ENCODE measurements at regions not wholly inside any gene's neighbourhood (a gene's known extent, or its start where the extent isn't known, plus 50 kb on each side); places are given as distances from the start of the nearest gene placed in this dataset.

- H3K4me3 ChIP-seq = no peak overlapping the region
- no peaks in the 10 kb centered on the region for H3K36me3 ChIP-seq
- no peaks in the 10 kb centered on the region for H3K27me3 ChIP-seq (ENCODE audit: low read depth)
- no peak overlapping the region for H3K27ac ChIP-seq (replicated peaks)
- peaks cover 5% of the 10 kb centered on the region for H3K9me3 ChIP-seq (replicated peaks)
- TF ChIP-seq CTCF (IDR thresholded peaks at IDR 0.05; ENCODE audit: borderline replicate concordance) = no peak
- intact Hi-C loops (cut with micrococcal nuclease) = no loop called here
- no peak for DNase-seq
- H3K4me1 ChIP-seq = no peaks in the 10 kb centered on the region
Observed at GRCh38 chr3:22795917-22796316, 407.2 kb upstream of the UBE2E2 start.

- no peak overlapping the region for H3K4me3 ChIP-seq
- no peaks in the 10 kb centered on the region for H3K27me3 ChIP-seq (ENCODE audit: low read depth)
- H3K4me1 ChIP-seq = no peaks in the 10 kb centered on the region
- H3K27ac ChIP-seq (replicated peaks) = no peak overlapping the region
- no peaks in the 10 kb centered on the region for H3K9me3 ChIP-seq (replicated peaks)
- intact Hi-C loops (cut with micrococcal nuclease) = no loop called here
- no peaks in the 10 kb centered on the region for H3K36me3 ChIP-seq
- TF ChIP-seq CTCF (IDR thresholded peaks at IDR 0.05; ENCODE audit: borderline replicate concordance) = no peak
- DNase-seq = no peak
Observed at GRCh38 chr3:22798461-22798860, 404.7 kb upstream of the UBE2E2 start.

GRCh38 chr3:22819209-22819608 lies 383.9 kb upstream of the UBE2E2 start:
- no peak for DNase-seq
- no peak for TF ChIP-seq CTCF (IDR thresholded peaks at IDR 0.05; ENCODE audit: borderline replicate concordance)
- H3K4me1 ChIP-seq = no peaks in the 10 kb centered on the region
- H3K9me3 ChIP-seq (replicated peaks) = peaks cover 5% of the 10 kb centered on the region
- intact Hi-C loops (cut with micrococcal nuclease) = no loop called here
- H3K27ac ChIP-seq (replicated peaks) = no peak overlapping the region
- H3K4me3 ChIP-seq = no peak overlapping the region
- H3K36me3 ChIP-seq = no peaks in the 10 kb centered on the region
- no peaks in the 10 kb centered on the region for H3K27me3 ChIP-seq (ENCODE audit: low read depth)

GRCh38 chr3:22835041-22835440 lies 368.1 kb upstream of the UBE2E2 start:
- no peaks in the 10 kb centered on the region for H3K36me3 ChIP-seq

GRCh38 chr3:22836131-22836530 lies 367.0 kb upstream of the UBE2E2 start:
- no peaks in the 10 kb centered on the region for H3K27me3 ChIP-seq (ENCODE audit: low read depth)
- TF ChIP-seq CTCF (IDR thresholded peaks at IDR 0.05; ENCODE audit: borderline replicate concordance) = no peak
- H3K4me1 ChIP-seq = no peaks in the 10 kb centered on the region
- H3K9me3 ChIP-seq (replicated peaks) = peaks cover 16% of the 10 kb centered on the region
- no peak for DNase-seq
- no peak overlapping the region for H3K4me3 ChIP-seq
- H3K36me3 ChIP-seq = no peaks in the 10 kb centered on the region
- intact Hi-C loops (cut with micrococcal nuclease) = no loop called here
- no peak overlapping the region for H3K27ac ChIP-seq (replicated peaks)

More at GRCh38 chr3:22835041-22835440, 368.1 kb upstream of the UBE2E2 start:
- intact Hi-C loops (cut with micrococcal nuclease) = no loop called here
- DNase-seq = no peak
- Histone ChIP-seq H3K27ac (replicated peaks) (no peak overlapping the region), H3K4me3 (no peak overlapping the region), H3K27me3 (ENCODE audit: low read depth) (no peaks in the 10 kb centered on the region), H3K4me1 (no peaks in the 10 kb centered on the region), H3K9me3 (replicated peaks) (peaks cover 5% of the 10 kb centered on the region)
- no peak for TF ChIP-seq CTCF (IDR thresholded peaks at IDR 0.05; ENCODE audit: borderline replicate concordance)

- TF ChIP-seq CTCF (IDR thresholded peaks at IDR 0.05; ENCODE audit: borderline replicate concordance) = no peak
- no peaks in the 10 kb centered on the region for H3K36me3 ChIP-seq
- H3K27me3 ChIP-seq (ENCODE audit: low read depth) = no peaks in the 10 kb centered on the region
- peaks cover 26% of the 10 kb centered on the region for H3K9me3 ChIP-seq (replicated peaks)
- intact Hi-C loops (cut with micrococcal nuclease) = no loop called here
- DNase-seq = no peak
- no peak overlapping the region for H3K4me3 ChIP-seq
- H3K27ac ChIP-seq (replicated peaks) = no peak overlapping the region
- no peaks in the 10 kb centered on the region for H3K4me1 ChIP-seq
Observed at GRCh38 chr3:22843854-22844253, 359.3 kb upstream of the UBE2E2 start.

Measured in left ventricle myocardium inferior (tissue), 1 donor.